GM21423 (cell line): ENCODE measurements at regions not wholly inside any gene's neighbourhood (a gene's known extent, or its start where the extent isn't known, plus 50 kb on each side); places are given as distances from the start of the nearest gene placed in this dataset.
A peak's percentile ranks its signal among the peaks of the same experiment; 100 is the strongest.

ENCODE experiments used
- ATAC-seq: cut with Tn5 transposase; IDR thresholded peaks from one replicate; pipeline ENCODE4 v1.9.1; 2021; ENCODE audit warnings: mild to moderate bottlenecking, moderate library complexity; ENCODE audit not compliant: unreplicated experiment

GRCh38 chr6:139863964-139864363 lies 489.5 kb upstream of the CITED2 start:
- peak; percentile 68 for ATAC-seq

- ATAC-seq: no peak
Observed at GRCh38 chr6:139863346-139863745, 488.9 kb upstream of the CITED2 start.

DNA sequence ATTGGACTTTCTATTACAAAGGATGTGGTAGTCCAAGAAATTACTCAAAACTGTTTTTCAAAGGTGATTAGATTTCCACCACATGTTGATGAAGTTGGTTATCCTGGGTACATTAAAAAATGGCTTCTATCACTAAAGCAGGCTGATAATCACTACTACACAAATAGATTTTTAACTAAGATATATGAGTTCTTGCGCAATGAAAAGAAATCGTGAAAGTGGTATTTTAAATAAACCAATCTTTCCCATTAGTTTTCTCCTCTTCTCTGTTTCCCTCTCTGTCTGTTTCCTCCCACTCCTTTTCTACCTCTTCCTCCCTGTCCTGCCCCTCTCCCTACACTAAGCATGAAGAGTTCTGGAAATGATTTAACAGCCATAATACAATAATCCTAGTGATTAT lies 487.9 kb upstream of the CITED2 start:
- ATAC-seq: no peak

DNA sequence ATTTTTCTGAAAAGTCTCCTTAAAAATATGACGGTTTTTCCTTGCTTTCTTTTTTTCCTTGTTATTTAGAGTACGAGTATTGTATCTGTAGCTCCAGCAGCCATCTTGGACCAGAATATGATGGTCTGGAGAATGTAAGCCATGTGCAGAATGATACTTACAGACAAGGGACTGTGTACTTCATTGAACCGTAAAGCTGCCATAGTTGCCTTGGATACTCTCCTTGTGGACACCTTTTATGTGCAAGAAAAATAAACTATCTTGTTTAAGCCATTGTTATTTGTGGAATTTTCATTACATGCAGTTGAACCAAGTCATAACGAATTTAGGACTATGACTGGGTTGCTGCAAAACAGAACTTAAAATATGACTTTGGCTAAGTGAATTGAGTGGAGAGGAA lies 485.8 kb upstream of the CITED2 start:
- no peak for ATAC-seq

GRCh38 chr6:139858429-139858828 lies 484.0 kb upstream of the CITED2 start:
- no peak for ATAC-seq

- ATAC-seq: no peak
Observed at GRCh38 chr6:139857143-139857542, 482.7 kb upstream of the CITED2 start.

- no peak for ATAC-seq
Observed at GRCh38 chr6:139856562-139856961, 482.1 kb upstream of the CITED2 start.

DNA sequence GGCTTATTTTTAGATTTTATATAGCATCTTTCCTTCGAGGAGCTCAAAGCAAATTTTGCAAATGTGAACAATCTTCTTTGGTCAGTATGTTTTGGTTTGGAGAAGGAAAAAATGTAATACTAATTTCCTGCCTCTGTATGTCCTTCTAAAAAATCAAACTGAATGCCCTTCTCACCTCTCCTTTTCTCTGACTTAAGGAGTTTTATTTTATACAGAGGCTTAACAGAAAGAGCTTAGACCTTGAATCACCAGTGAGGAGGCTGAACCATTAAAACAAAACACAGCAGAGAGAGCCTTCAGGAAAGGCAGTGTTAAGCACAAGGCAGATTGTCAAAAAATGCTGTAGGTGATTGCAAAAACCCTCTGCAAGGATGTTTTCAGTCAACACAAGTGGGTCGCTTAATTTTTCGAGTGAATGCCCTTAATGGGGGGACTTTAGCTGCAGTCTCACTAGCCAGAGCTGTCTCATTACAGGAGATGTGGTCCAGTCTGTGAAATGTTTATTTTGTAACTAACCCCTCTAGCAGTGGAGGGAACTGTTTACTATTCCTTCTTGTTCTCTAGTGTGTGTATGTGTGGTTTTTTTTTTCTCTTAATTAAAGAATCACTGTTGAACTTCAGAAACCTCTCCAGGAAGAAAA lies 481.3 kb upstream of the CITED2 start:
- ATAC-seq: no peak

DNA sequence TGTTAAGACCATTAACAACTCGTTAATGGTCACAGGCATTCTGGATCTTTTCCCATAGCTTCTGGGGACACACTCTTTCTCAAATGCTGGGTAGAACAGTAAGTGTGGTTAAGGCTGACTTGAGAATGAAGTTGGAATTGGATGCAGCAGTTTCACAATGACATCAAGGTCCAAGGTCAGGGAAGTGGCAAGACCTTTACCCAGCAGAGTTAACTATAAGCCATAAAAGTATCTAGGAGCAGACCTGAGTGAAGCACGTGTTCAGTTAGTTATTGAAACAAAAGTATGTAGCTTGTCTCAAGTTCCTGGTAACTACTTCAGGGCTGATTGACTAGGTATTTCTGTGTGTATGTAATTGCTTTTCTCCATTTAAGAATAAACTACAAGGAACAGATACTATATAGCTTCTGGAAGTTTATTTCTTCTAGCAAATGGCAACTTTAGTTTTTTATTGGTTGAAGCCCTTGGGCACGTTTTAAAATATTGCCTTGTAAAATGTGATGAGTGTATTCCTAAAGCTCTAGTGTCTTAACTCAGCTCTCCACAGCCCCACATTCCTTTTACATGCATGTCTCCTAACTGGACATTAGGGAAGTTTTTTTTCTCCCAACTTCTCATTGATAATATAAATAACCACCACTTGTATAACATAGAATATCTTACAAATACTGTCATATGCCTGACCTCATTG lies 479.0 kb upstream of the CITED2 start:
- ATAC-seq: no peak

DNA sequence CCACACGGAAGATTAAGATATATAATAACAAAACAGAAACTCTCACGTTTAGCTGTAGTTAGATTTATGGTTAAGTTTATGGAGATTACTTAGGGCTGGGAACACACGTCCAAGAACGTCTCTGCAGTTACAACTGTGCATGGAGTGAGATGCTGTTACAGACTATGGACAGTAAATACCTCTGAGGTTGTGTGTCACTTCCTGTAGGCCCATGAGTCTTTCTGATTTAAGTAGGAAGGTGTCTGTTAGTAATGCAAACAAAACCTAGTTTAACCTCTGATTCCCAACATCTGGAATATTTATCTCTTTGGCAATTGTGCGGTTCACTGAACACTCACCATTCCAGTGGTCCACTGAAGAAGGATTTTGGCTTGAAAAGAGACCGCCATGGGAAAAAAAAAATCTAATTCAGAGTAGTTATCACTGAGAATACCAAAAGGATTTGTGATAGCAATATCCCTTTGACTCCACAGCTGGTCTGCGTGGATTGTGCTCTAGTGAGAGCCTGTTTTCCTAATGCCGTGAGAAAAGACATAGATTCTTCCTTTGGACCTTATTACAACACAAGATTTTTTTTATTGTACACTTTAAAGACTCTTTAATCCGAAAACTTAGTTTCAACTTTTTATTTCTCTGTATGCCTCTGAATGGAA lies 478.2 kb upstream of the CITED2 start:
- no peak for ATAC-seq

DNA sequence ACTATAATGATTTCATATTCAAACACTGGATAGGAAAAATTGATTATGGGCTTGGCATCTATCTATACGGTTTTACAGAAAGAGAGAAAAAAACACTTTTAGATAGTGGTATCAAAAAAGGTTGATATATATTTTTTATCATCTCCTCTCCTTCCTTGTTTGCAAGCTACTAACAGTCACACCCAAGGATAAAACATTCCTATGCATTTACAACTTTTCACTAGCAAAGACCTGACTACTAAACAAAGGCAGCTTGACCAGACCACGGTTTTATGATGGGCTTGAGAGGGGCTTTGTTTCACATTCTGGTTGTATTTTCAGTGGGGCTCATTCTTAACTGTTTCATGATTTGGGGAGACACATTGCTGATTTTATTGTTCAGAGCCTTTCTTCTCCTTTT lies 477.6 kb upstream of the CITED2 start:
- ATAC-seq: no peak

DNA sequence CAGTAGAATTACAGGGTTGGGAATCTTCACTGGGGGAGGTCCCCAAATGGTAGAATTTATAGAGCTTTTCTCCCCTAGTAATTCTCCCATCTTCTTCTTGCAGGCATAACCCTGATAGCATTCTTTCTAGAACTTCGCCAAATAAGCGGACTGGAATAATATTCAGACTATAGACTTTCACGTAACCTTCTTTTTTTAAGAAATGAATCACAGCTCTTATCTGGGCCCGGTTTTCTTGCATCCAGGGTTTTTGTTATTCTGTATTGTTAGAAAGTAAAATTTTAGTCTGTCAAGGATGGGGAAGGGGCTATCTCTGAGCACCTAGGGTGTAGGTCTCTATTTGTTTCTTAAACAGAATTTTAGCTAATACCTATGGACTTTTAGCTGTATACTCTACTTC lies 476.8 kb upstream of the CITED2 start:
- ATAC-seq: no peak

- no peak for ATAC-seq
Observed at GRCh38 chr6:139850512-139850911, 476.1 kb upstream of the CITED2 start.

GRCh38 chr6:139847457-139847813 lies 473.0 kb upstream of the CITED2 start:
- no peak for ATAC-seq

- ATAC-seq: peak; percentile 50
Observed at GRCh38 chr6:139846538-139847456, 472.3 kb upstream of the CITED2 start.

GRCh38 chr6:139844907-139845306 lies 470.5 kb upstream of the CITED2 start:
- ATAC-seq: no peak

DNA sequence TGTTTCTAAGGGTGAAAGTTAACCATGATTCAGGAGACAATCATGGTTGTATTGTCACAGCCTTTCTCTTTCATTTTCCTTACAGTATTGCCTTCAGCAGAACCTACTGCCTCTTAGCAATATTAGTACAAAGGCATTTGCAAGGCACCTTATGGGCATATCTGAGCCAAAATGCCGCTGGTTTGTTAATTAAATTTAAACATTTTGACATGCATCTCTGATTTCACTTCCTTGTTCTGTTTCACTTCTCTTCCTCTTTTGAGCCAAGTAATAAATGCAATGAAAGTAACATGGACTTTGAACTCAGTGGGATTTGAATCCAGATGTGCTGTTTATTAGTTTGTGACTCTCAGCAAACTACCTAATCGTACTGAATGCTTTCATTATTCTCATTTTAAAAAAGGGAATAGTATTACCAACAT lies 467.4 kb upstream of the CITED2 start:
- peak; percentile 84 for ATAC-seq

DNA sequence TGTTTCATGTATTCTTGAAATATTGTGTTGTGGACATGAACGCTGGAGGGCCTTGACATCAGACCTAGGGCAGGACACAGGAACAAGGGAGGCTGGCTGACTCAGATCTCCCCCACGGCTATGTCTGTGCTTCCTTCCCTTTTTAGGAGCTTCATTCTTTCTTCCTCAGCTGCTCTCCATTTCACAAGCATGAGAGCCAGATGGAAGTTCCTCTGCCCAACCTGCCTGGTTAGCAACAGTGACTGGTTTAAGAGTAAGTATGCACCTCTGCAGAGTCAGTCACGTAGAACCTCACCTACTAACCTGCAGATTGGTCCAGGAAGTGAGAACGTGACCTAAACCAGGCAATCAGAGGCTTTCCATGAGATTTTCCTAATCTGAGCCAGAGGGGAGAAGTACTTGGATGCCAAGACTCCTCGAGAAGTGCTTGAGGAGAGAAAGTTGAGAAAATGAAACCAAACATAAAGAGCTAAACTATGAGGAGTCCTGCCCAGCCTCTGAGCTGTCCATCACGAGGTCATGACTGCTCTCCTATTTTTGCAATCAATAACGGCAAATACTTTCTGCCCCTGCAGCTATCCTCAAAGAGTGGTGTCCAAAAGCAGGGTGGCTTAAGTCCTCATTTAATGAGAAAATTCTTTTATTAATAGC lies 465.2 kb upstream of the CITED2 start:
- no peak for ATAC-seq

DNA sequence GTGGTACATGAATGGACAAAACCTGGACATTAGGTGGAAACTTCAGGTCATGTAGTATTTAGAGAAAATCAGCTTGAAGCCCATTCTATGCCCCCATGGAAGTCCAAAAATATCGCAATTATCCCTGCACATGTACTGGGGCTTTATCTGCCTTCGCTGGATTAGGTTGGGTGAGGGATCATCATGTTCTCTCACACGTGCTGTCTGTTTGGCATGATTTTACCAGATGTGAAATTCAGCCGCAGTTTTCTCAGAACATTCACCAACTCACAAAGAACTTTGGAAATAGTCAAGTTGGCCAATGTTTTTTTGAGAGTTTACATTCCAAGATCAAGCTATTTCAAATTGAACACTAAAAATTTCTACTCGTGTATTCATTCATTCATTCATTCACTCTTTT lies 459.8 kb upstream of the CITED2 start:
- no peak for ATAC-seq

- no peak for ATAC-seq
Observed at GRCh38 chr6:139833592-139833991, 459.1 kb upstream of the CITED2 start.
